Thyroid gland (tissue), 4 donors: ENCODE measurements at regions not wholly inside any gene's neighbourhood (a gene's known extent, or its start where the extent isn't known, plus 50 kb on each side); places are given as distances from the start of the nearest gene placed in this dataset.

Experiments used
- CTCF ChIP-seq, 6 experiments: fragments of 200-600 bp in 3 of 6; fragments of 450-650 bp in 3 of 6; sonication (generic) in 3 of 6; IDR thresholded peaks; one replicate each; pipeline ENCODE4 v1.5.1; 2016 to 2019; ENCODE audit warnings: antibody characterized with exemption in 6 of 6, mild to moderate bottlenecking in 2 of 6, inconsistent platforms in 1 of 6, moderate library complexity in 1 of 6
- POLR2A ChIP-seq, 2 donors: fragments of 450-650 bp; IDR thresholded peaks; one replicate each; pipeline ENCODE4 v1.6.1; 2017; ENCODE audit warnings: antibody characterized with exemption in 2 of 2, mild to moderate bottlenecking in 2 of 2, moderate library complexity in 1 of 2

- TF ChIP-seq CTCF (IDR thresholded peaks at IDR 0.05) (no peak), POLR2A (IDR thresholded peaks at IDR 0.05) (no peak)
Measured at GRCh38 chr2:56026828-56027227, 103.2 kb upstream of the EFEMP1 start.
